HG03135 (cell line): ENCODE measurements at regions not wholly inside any gene's neighbourhood (a gene's known extent, or its start where the extent isn't known, plus 50 kb on each side); places are given as distances from the start of the nearest gene placed in this dataset.
"Not testable (repeated sequence)": the region's sequence is repeated elsewhere in the genome, so short reads cannot be mapped to it uniquely, and the experiment has no call there.

Experiments
- ATAC-seq: cut with Tn5 transposase; IDR thresholded peaks from one replicate; pipeline ENCODE4 v1.9.1; 2021; ENCODE audit warnings: mild to moderate bottlenecking, moderate library complexity; ENCODE audit not compliant: unreplicated experiment

- ATAC-seq, result no peak
Measured at GRCh38 chr6:97876711-97877110, 593.7 kb upstream of the MMS22L start.

GRCh38 chr6:97882755-97883154 lies 599.7 kb upstream of the MMS22L start:
- ATAC-seq, result no peak

GRCh38 chr6:97885325-97885724 lies 602.3 kb upstream of the MMS22L start:
- no peak for ATAC-seq

GRCh38 chr6:97885828-97886227 lies 602.8 kb upstream of the MMS22L start:
- no peak for ATAC-seq

- ATAC-seq, result no peak
Measured at GRCh38 chr6:97901531-97901930, 618.5 kb upstream of the MMS22L start.

GRCh38 chr6:97909380-97909779 lies 626.4 kb upstream of the MMS22L start:
- no peak for ATAC-seq

- ATAC-seq, result no peak
Measured at GRCh38 chr6:97913721-97914120, 630.7 kb upstream of the MMS22L start.

GRCh38 chr6:97914912-97915311 lies 631.9 kb upstream of the MMS22L start:
- ATAC-seq, result no peak

- ATAC-seq, result no peak
Measured at GRCh38 chr6:97915537-97915936, 632.5 kb upstream of the MMS22L start.

GRCh38 chr6:97917369-97917768 lies 634.4 kb upstream of the MMS22L start:
- ATAC-seq, result no peak

GRCh38 chr6:97919046-97919445 lies 636.0 kb upstream of the MMS22L start:
- ATAC-seq, result no peak

GRCh38 chr6:97919631-97920030 lies 636.6 kb upstream of the MMS22L start:
- no peak for ATAC-seq

- ATAC-seq, result no peak
Measured at GRCh38 chr6:97923249-97923648, 640.2 kb upstream of the MMS22L start.

GRCh38 chr6:97925504-97925903 lies 642.5 kb upstream of the MMS22L start:
- no peak for ATAC-seq

GRCh38 chr6:97939440-97940168 lies 656.6 kb upstream of the MMS22L start:
- no peak for ATAC-seq

GRCh38 chr6:97947841-97948240 lies 664.8 kb upstream of the MMS22L start:
- ATAC-seq, result no peak

GRCh38 chr6:97958134-97958533 lies 675.1 kb upstream of the MMS22L start:
- no peak for ATAC-seq

GRCh38 chr6:97963193-97963592 lies 680.2 kb upstream of the MMS22L start:
- ATAC-seq, result no peak

GRCh38 chr6:97969065-97969464 lies 686.0 kb upstream of the MMS22L start:
- no peak for ATAC-seq

GRCh38 chr6:97977084-97977483 lies 694.1 kb upstream of the MMS22L start:
- ATAC-seq, result no peak

GRCh38 chr6:97978855-97979271 lies 695.8 kb upstream of the MMS22L start:
- ATAC-seq, result no peak

GRCh38 chr6:97979285-97979684 lies 696.3 kb upstream of the MMS22L start:
- not testable (repeated sequence) for ATAC-seq

- no peak for ATAC-seq
Measured at GRCh38 chr6:97989451-97989850, 706.4 kb upstream of the MMS22L start.
